HG02571 (cell line): ENCODE measurements at regions not wholly inside any gene's neighbourhood (a gene's known extent, or its start where the extent isn't known, plus 50 kb on each side); places are given as distances from the start of the nearest gene placed in this dataset.

Source experiments
- ATAC-seq: cut with Tn5 transposase; IDR thresholded peaks from one replicate; pipeline ENCODE4 v1.9.1; 2021; ENCODE audit warnings: mild to moderate bottlenecking, moderate library complexity; ENCODE audit not compliant: unreplicated experiment

DNA sequence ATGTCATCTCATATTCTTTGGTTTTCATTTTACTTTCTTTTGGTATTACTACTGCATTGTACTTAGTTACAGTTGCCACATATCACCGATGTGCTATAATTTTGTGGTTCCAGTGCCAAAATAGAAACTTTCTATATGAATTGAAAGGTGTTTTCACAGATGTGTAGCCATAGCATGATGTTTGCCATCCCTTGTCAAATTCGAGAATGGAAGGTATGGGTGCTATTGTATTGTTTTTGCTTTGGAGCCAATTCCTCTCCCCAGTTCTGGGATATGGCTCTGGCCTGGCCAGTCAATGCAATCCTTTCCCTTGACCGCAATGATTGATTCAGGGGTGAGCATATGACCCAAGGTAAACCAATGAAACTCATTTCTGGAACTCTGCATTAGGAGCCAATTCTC lies 86.2 kb upstream of the RPS6KA3 start:
- no peak for ATAC-seq

GRCh38 chrX:20352504-20352903 lies 85.8 kb upstream of the RPS6KA3 start:
- no peak for ATAC-seq

- no peak for ATAC-seq
These were observed 83.9 kb upstream of the RPS6KA3 start for GRCh38 chrX:20350596-20350995.

GRCh38 chrX:20348139-20348538 lies 81.4 kb upstream of the RPS6KA3 start:
- ATAC-seq, result no peak

- ATAC-seq, result no peak
These were observed 80.8 kb upstream of the RPS6KA3 start for GRCh38 chrX:20347481-20347880.

- no peak for ATAC-seq
These were observed 67.0 kb upstream of the RPS6KA3 start for GRCh38 chrX:20333672-20334071.

DNA sequence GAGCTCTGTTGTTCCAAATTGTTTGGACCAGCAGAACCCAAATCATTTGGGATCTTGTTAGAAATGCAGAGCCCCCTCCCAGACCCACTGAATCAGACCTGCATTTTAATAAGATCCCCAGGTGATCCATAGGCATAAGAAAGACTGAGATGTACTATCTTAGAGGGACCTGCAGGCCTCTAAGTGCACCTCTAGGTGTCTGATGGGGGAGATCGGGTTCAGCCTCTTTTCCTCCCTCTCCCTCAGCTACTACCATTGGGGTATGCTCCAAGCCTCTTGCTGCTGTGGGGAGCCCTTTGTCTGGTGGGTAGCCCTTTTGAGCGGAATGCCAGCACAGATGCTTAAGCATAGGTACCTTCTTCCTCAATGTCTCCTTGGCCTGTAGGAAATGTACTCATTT lies 63.8 kb upstream of the RPS6KA3 start:
- no peak for ATAC-seq

GRCh38 chrX:20329435-20329834 lies 62.7 kb upstream of the RPS6KA3 start:
- no peak for ATAC-seq

- no peak for ATAC-seq
These were observed 59.2 kb upstream of the RPS6KA3 start for GRCh38 chrX:20325786-20326388.

DNA sequence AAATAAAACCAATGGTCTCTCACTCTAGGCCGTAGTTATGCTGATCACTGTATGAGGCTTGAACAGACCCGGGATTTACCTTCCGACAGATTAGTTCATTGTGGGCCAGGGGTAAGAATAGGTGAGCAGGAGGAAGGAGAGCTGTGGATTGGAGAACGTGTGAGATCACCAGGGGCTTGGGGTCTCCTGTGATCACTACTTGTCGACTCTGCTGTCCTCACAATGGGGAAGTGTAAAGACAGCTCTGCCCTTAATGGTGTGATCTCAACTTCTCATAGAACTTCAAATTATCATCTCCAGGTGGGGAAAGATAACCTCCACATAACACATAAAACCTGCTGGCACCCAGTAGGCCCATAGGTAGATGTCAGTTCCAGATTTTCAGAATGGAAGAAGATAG lies 56.2 kb upstream of the RPS6KA3 start:
- no peak for ATAC-seq

- peak; percentile 89 for ATAC-seq
These were observed 53.9 kb upstream of the RPS6KA3 start for GRCh38 chrX:20320461-20321159.

- no peak for ATAC-seq
These were observed 52.3 kb upstream of the RPS6KA3 start for GRCh38 chrX:20319054-20319453.

GRCh38 chrX:20317873-20318272 lies 51.2 kb upstream of the RPS6KA3 start:
- ATAC-seq, result no peak
